OCI-LY1 (cell line): ENCODE measurements at regions not wholly inside any gene's neighbourhood (a gene's known extent, or its start where the extent isn't known, plus 50 kb on each side); places are given as distances from the start of the nearest gene placed in this dataset.

Experiments used
- H2AFZ ChIP-seq: fragments of 200-600 bp; sonication (generic), shearing (Covaris generic); 2 replicates; pipeline ENCODE4 v1.6.0; 2014; ENCODE audit warnings: antibody characterized with exemption, mild to moderate bottlenecking, low read length
- H3F3A ChIP-seq: fragments of 200-600 bp; sonication (generic), shearing (Covaris generic); 2 replicates; pipeline ENCODE4 v1.6.0; 2014; ENCODE audit warnings: mild to moderate bottlenecking, antibody characterized with exemption, low read length, moderate library complexity; ENCODE audit not compliant: insufficient read depth
- H3K27ac ChIP-seq: fragments of 200-600 bp; sonication (generic); 2 replicates; pipeline ENCODE4 v1.5.1; 2014; ENCODE audit warnings: low read length, mixed run types, mild to moderate bottlenecking, low read depth; ENCODE audit not compliant: poor library complexity, severe bottlenecking
- H3K27me3 ChIP-seq: fragments of 200-600 bp; sonication (generic); 2 replicates; pipeline ENCODE4 v1.6.0; 2014; ENCODE audit warnings: antibody characterized with exemption, mild to moderate bottlenecking, low read length, moderate library complexity; ENCODE audit not compliant: insufficient read depth
- H3K36me3 ChIP-seq: fragments of 200-600 bp; sonication (generic); 2 replicates; pipeline ENCODE4 v1.6.1; 2014; ENCODE audit warnings: mild to moderate bottlenecking, antibody characterized with exemption, low read length, moderate library complexity, mixed read lengths; ENCODE audit not compliant: insufficient read depth
- H3K4me1 ChIP-seq: fragments of 200-600 bp; sonication (generic); 2 replicates; pipeline ENCODE4 v1.5.1; 2014; ENCODE audit warnings: mild to moderate bottlenecking, low read length, moderate library complexity; ENCODE audit not compliant: insufficient read depth, severe bottlenecking
- H3K4me2 ChIP-seq: fragments of 200-600 bp; sonication (generic), shearing (Covaris generic); 2 replicates; pipeline ENCODE4 v1.6.1; 2014; ENCODE audit warnings: low read length
- H3K4me3 ChIP-seq: fragments of 200-600 bp; sonication (generic); 2 replicates; pipeline ENCODE4 v1.5.1; 2014; ENCODE audit warnings: low read length, low read depth, mild to moderate bottlenecking, mixed read lengths; ENCODE audit not compliant: poor library complexity, severe bottlenecking
- H3K79me2 ChIP-seq: fragments of 200-600 bp; shearing (Covaris generic); 2 replicates; pipeline ENCODE4 v1.6.1; 2016; ENCODE audit warnings: mixed run types, low read length, mixed read lengths; ENCODE audit not compliant: insufficient read depth
- H3K9ac ChIP-seq: fragments of 200-600 bp; sonication (generic), shearing (Covaris generic); 2 replicates; pipeline ENCODE4 v1.6.1; 2014; ENCODE audit warnings: mild to moderate bottlenecking, low read length, mixed read lengths
- H3K9me2 ChIP-seq: fragments of 200-600 bp; sonication (generic), shearing (Covaris generic); 2 replicates; pipeline ENCODE4 v1.6.1; 2014; ENCODE audit warnings: low read depth, mild to moderate bottlenecking, low read length, mixed read lengths
- H3K9me3 ChIP-seq: fragments of 200-600 bp; shearing (Covaris generic); 2 replicates; pipeline ENCODE4 v1.6.1; 2014; ENCODE audit warnings: low read length, mixed read lengths
- H4K20me1 ChIP-seq: fragments of 200-600 bp; sonication (generic), shearing (Covaris generic); 2 replicates; pipeline ENCODE4 v1.6.0; 2016; ENCODE audit warnings: mild to moderate bottlenecking, low read length; ENCODE audit not compliant: insufficient read depth
- EZH2 ChIP-seq: fragments of 200-600 bp; sonication (generic), shearing (Covaris generic); IDR thresholded peaks from 2 replicates; pipeline ENCODE4 v1.8.0; 2017; ENCODE audit warnings: borderline replicate concordance, mixed run types, mild to moderate bottlenecking, antibody characterized with exemption, low read length, moderate library complexity, mixed read lengths
- TF ChIP-seq, protein P1 (sequence below): fragments of 200-600 bp; sonication (generic), shearing (Covaris generic); IDR thresholded peaks from 2 replicates; pipeline ENCODE4 v1.5.1; 2017; ENCODE audit warnings: mild to moderate bottlenecking, antibody characterized with exemption, low read length, moderate library complexity, mixed read lengths

- Histone ChIP-seq H3F3A (no peaks in the 10 kb centered on the region), H2AFZ (no peak overlapping the region), H3K36me3 (no peaks in the 10 kb centered on the region), H3K27me3 (no peaks in the 10 kb centered on the region), H3K79me2 (no peaks in the 10 kb centered on the region), H3K4me2 (no peak overlapping the region), H3K9me3 (0 out of 2 replicates have a peak, but pooled peaks cover 2% of the 10 kb centered on the region), H3K9me2 (no peaks in the 10 kb centered on the region), H3K4me1 (no peaks in the 10 kb centered on the region), H3K27ac (no peak overlapping the region), H3K9ac (no peak overlapping the region), H3K4me3 (no peak overlapping the region), H4K20me1 (no peaks in the 10 kb centered on the region)
- TF ChIP-seq, protein P1, sequence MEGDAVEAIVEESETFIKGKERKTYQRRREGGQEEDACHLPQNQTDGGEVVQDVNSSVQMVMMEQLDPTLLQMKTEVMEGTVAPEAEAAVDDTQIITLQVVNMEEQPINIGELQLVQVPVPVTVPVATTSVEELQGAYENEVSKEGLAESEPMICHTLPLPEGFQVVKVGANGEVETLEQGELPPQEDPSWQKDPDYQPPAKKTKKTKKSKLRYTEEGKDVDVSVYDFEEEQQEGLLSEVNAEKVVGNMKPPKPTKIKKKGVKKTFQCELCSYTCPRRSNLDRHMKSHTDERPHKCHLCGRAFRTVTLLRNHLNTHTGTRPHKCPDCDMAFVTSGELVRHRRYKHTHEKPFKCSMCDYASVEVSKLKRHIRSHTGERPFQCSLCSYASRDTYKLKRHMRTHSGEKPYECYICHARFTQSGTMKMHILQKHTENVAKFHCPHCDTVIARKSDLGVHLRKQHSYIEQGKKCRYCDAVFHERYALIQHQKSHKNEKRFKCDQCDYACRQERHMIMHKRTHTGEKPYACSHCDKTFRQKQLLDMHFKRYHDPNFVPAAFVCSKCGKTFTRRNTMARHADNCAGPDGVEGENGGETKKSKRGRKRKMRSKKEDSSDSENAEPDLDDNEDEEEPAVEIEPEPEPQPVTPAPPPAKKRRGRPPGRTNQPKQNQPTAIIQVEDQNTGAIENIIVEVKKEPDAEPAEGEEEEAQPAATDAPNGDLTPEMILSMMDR: no peak
- TF ChIP-seq EZH2: no peak
Measured at GRCh38 chr4:187042251-187042650, 318.6 kb upstream of the FAT1 start.

GRCh38 chr4:187046471-187046870, 322.8 kb upstream of the FAT1 start:
- Histone ChIP-seq H3K4me2 (no peak overlapping the region), H3F3A (no peaks in the 10 kb centered on the region), H3K4me3 (no peak overlapping the region), H4K20me1 (no peaks in the 10 kb centered on the region), H2AFZ (no peak overlapping the region), H3K36me3 (no peaks in the 10 kb centered on the region), H3K27ac (no peak overlapping the region), H3K9me3 (peaks cover 4% of the 10 kb centered on the region; the same call in 1 of the 2 replicates), H3K4me1 (no peaks in the 10 kb centered on the region), H3K9ac (no peak overlapping the region), H3K9me2 (no peaks in the 10 kb centered on the region), H3K79me2 (no peaks in the 10 kb centered on the region), H3K27me3 (no peaks in the 10 kb centered on the region)
- no peak for TF ChIP-seq EZH2
- TF ChIP-seq, protein P1: no peak

DNA sequence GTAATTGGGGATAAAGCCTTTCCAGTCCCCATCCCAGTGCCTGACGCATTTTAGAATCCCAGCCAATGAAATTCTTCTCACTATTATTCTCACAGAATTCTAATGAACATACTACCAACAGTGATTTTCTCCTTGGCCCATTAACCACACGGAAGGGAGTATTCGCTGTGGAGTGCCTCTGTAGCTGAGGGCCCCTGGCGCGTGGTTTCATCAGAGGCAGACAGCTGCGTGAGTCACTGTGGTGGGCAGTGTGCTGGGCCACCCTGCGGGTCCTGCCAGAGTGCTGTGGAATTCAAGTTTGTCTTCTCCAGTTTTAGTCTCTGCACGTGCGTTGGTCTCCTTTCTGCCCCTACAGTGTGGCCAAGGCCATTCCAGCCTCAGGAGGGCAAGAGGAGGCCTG, 335.4 kb upstream of the FAT1 start:
- H3K9me3 ChIP-seq: 0 out of 2 replicates have a peak, but pooled peaks cover 2% of the 10 kb centered on the region
- no peaks in the 10 kb centered on the region for H3K27me3 ChIP-seq
- H3K27ac ChIP-seq: no peak overlapping the region
- no peak overlapping the region for H2AFZ ChIP-seq
- no peaks in the 10 kb centered on the region for H3K9me2 ChIP-seq
- no peak overlapping the region for H3K9ac ChIP-seq
- H3K4me3 ChIP-seq: no peak overlapping the region
- no peaks in the 10 kb centered on the region for H4K20me1 ChIP-seq
- H3K36me3 ChIP-seq: no peaks in the 10 kb centered on the region
- H3K4me1 ChIP-seq: peaks cover 23% of the 10 kb centered on the region
- H3F3A ChIP-seq: no peaks in the 10 kb centered on the region
- no peaks in the 10 kb centered on the region for H3K79me2 ChIP-seq
- TF ChIP-seq, protein P1: no peak
- TF ChIP-seq EZH2: no peak
- H3K4me2 ChIP-seq: no peak overlapping the region
